ENCODE measurements at regions not wholly inside any gene's neighbourhood (a gene's known extent, or its start where the extent isn't known, plus 50 kb on each side); places are given as distances from the start of the nearest gene placed in this dataset.
"Not testable (repeated sequence)": the region's sequence is repeated elsewhere in the genome, so short reads cannot be mapped to it uniquely, and the experiment has no call there.

- no peak for DNase-seq
These were observed 175.7 kb downstream of the ETAA1 start for GRCh38 chr2:67572721-67573435.

GRCh38 chr2:67574230-67574629 is 177.1 kb downstream of the ETAA1 start:
- DNase-seq: no peak

- no peak for DNase-seq
These were observed 179.1 kb downstream of the ETAA1 start for GRCh38 chr2:67576226-67576625.

GRCh38 chr2:67576991-67577390 is 179.9 kb downstream of the ETAA1 start:
- no peak for DNase-seq

GRCh38 chr2:67579216-67579615 is 182.1 kb downstream of the ETAA1 start:
- no peak for DNase-seq

- DNase-seq: no peak
These were observed 182.7 kb downstream of the ETAA1 start for GRCh38 chr2:67579806-67580205.

GRCh38 chr2:67581751-67582150 is 184.6 kb downstream of the ETAA1 start:
- peak; percentile 11 for DNase-seq

GRCh38 chr2:67583185-67583584 is 186.1 kb downstream of the ETAA1 start:
- DNase-seq: no peak

- DNase-seq: no peak
These were observed 188.3 kb downstream of the ETAA1 start for GRCh38 chr2:67585400-67585799.

- not testable (repeated sequence) for DNase-seq
These were observed 192.0 kb downstream of the ETAA1 start for GRCh38 chr2:67589121-67589520.

- DNase-seq: not testable (repeated sequence)
These were observed 197.4 kb downstream of the ETAA1 start for GRCh38 chr2:67594522-67594921.

- DNase-seq: no peak
These were observed 199.7 kb downstream of the ETAA1 start for GRCh38 chr2:67596871-67597270.

- no peak for DNase-seq
These were observed 202.4 kb downstream of the ETAA1 start for GRCh38 chr2:67599561-67599960.

GRCh38 chr2:67600222-67600871 is 203.2 kb downstream of the ETAA1 start:
- DNase-seq: no peak

GRCh38 chr2:67600946-67601345 is 203.8 kb downstream of the ETAA1 start:
- no peak for DNase-seq

- DNase-seq: no peak
These were observed 207.2 kb downstream of the ETAA1 start for GRCh38 chr2:67604360-67604759.

GRCh38 chr2:67612576-67613042 is 215.5 kb downstream of the ETAA1 start:
- no peak for DNase-seq

GRCh38 chr2:67613227-67613626 is 216.1 kb downstream of the ETAA1 start:
- no peak for DNase-seq

- DNase-seq: no peak
These were observed 217.3 kb downstream of the ETAA1 start for GRCh38 chr2:67614454-67614853.

- no peak for DNase-seq
These were observed 219.6 kb downstream of the ETAA1 start for GRCh38 chr2:67616749-67617148.

- DNase-seq: no peak
These were observed 222.1 kb downstream of the ETAA1 start for GRCh38 chr2:67619204-67619603.

GRCh38 chr2:67623741-67624140 is 226.6 kb downstream of the ETAA1 start:
- not testable (repeated sequence) for DNase-seq

- DNase-seq: no peak
These were observed 228.0 kb downstream of the ETAA1 start for GRCh38 chr2:67625178-67625577.

- no peak for DNase-seq
These were observed 228.8 kb downstream of the ETAA1 start for GRCh38 chr2:67625690-67626475.
